Ovary (tissue), 3 donors: ENCODE measurements at regions not wholly inside any gene's neighbourhood (a gene's known extent, or its start where the extent isn't known, plus 50 kb on each side); places are given as distances from the start of the nearest gene placed in this dataset.

Experiments used
- CTCF ChIP-seq, 3 donors: fragments of 450-650 bp in 2 of 3; fragments of 200-600 bp in 1 of 3; IDR thresholded peaks; one replicate each; pipeline versions ENCODE4 v1.5.1 to v1.8.0; 2016 to 2022; ENCODE audit warnings: antibody characterized with exemption in 3 of 3, mild to moderate bottlenecking in 1 of 3
- EP300 ChIP-seq: sonication (generic); formaldehyde crosslinking; IDR thresholded peaks from one replicate; pipeline ENCODE4 v1.6.1; 2017; ENCODE audit warnings: antibody characterized with exemption
- POLR2A ChIP-seq: fragments of 450-650 bp; IDR thresholded peaks from one replicate; pipeline ENCODE4 v1.6.1; 2017; ENCODE audit warnings: antibody characterized with exemption, mild to moderate bottlenecking, moderate library complexity
- donor health status: DM: no; HTN: no; CAD: no.

DNA sequence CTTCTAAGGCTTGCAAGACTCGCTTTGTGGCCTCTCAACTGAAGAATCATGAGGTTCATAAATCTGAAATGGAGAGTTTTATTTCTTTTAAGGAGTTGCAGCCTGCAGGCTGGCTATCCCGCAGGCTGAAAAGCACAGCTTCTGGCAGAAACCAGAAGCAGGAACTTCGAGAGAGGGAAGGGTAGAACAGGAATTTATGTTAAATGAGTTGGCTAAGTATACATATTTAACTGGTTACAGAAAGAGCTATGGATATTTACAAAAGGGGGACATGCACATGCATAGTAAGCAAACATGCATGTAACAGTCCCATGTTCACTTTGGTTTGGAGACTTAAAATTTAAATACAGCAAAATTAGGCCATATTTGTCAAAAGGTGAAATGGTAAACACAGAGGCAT, 787.0 kb downstream of the TFAP2A start:
- no peak for TF ChIP-seq EP300
- no peak for TF ChIP-seq POLR2A
- TF ChIP-seq CTCF (IDR thresholded peaks at IDR 0.05) = no peak
